CD4-positive, alpha-beta T cell (primary cell): ENCODE measurements at regions not wholly inside any gene's neighbourhood (a gene's known extent, or its start where the extent isn't known, plus 50 kb on each side); places are given as distances from the start of the nearest gene placed in this dataset.

Experiments used
- ATAC-seq: fragments of 200-7000 bp; cut with Tn5 transposase; one replicate; pipeline ENCODE4 v1.10.0; 2022; ENCODE audit warnings: mild to moderate bottlenecking; ENCODE audit not compliant: poor library complexity
- CTCF ChIA-PET: fragments of 350-600 bp; sonication (Branson Sonifier 250); formaldehyde crosslinking; loops from one replicate; lab custom pipeline; 2021; ENCODE audit warnings: antibody characterized with exemption, inconsistent platforms; lab: Charles Lee
- POLR2A ChIA-PET: fragments of 350-600 bp; sonication (Branson Sonifier 250); formaldehyde crosslinking; loops from one replicate; lab custom pipeline; 2021; ENCODE audit warnings: antibody characterized with exemption, inconsistent platforms; lab: Charles Lee
- DNase-seq, 14 experiments: peaks; one replicate each; pipeline ENCODE4 v3.0.0-alpha.2; 2013 to 2020; ENCODE audit warnings: mixed read lengths in 2 of 14
- H3K27ac ChIP-seq, 2 donors: one replicate each; pipeline versions ENCODE4 v1.5.1 to v1.7.0; 2013; ENCODE audit warnings: low read length in 2 of 2, low read depth in 1 of 2, mild to moderate bottlenecking in 1 of 2
- H3K27me3 ChIP-seq, 2 experiments: 1 replicate in 1 of 2; 2 replicates in 1 of 2; pipeline versions ENCODE4 v1.6.1 to v1.7.0; 2013; ENCODE audit warnings: low read length in 2 of 2, control low read depth in 1 of 2, mild to moderate bottlenecking in 1 of 2, moderate library complexity in 1 of 2; ENCODE audit not compliant: insufficient read depth in 2 of 2, control insufficient read depth in 1 of 2
- H3K36me3 ChIP-seq: one replicate; pipeline ENCODE4 v1.6.1; 2013; ENCODE audit warnings: low read length, control low read depth; ENCODE audit not compliant: insufficient read depth
- H3K4me1 ChIP-seq: one replicate; pipeline ENCODE4 v1.6.1; 2013; ENCODE audit warnings: low read length, control low read depth; ENCODE audit not compliant: insufficient read depth
- H3K4me3 ChIP-seq: one replicate; pipeline ENCODE4 v1.5.1; 2013; ENCODE audit warnings: mild to moderate bottlenecking, low read length, moderate library complexity
- H3K9me3 ChIP-seq, 2 experiments: 1 replicate in 1 of 2; 2 replicates in 1 of 2; pipeline versions ENCODE4 v1.6.1 to v1.7.0; 2013; ENCODE audit warnings: low read length in 2 of 2, mild to moderate bottlenecking in 2 of 2, control low read depth in 1 of 2, moderate library complexity in 1 of 2; ENCODE audit not compliant: control insufficient read depth in 1 of 2, insufficient read depth in 1 of 2
- H3K27ac Mint-ChIP-seq: one replicate; pipeline ENCODE4 v1.8.0; 2020; ENCODE audit warnings: mixed read lengths
- H3K27me3 Mint-ChIP-seq: one replicate; pipeline ENCODE4 v1.8.0; 2021; ENCODE audit warnings: mixed read lengths
- H3K36me3 Mint-ChIP-seq: one replicate; pipeline ENCODE4 v1.8.0; 2021; ENCODE audit warnings: low read depth, mixed read lengths
- H3K4me1 Mint-ChIP-seq: one replicate; pipeline ENCODE4 v1.8.0; 2021; ENCODE audit warnings: low read depth, mixed read lengths
- H3K4me3 Mint-ChIP-seq: one replicate; pipeline ENCODE4 v1.8.0; 2020; ENCODE audit warnings: mild to moderate bottlenecking, mixed read lengths
- H3K9me3 Mint-ChIP-seq: one replicate; pipeline ENCODE4 v1.8.0; 2020; ENCODE audit warnings: mixed read lengths
- intact Hi-C, 2 experiments: fragments of 100-400 bp; cut with DNase I in 1 of 2; cut with micrococcal nuclease in 1 of 2; formaldehyde crosslinking; loops; one replicate each; pipeline versions ENCODE4 v1.15.1 to v1.9.0; 2023 to 2025; cut with DNase I, micrococcal nuclease
- TF ChIP-seq, protein P1 (sequence below): fragments of 200-600 bp; IDR thresholded peaks from one replicate; pipeline ENCODE4 v1.8.0; 2022; ENCODE audit warnings: antibody characterized with exemption, mild to moderate bottlenecking

DNA sequence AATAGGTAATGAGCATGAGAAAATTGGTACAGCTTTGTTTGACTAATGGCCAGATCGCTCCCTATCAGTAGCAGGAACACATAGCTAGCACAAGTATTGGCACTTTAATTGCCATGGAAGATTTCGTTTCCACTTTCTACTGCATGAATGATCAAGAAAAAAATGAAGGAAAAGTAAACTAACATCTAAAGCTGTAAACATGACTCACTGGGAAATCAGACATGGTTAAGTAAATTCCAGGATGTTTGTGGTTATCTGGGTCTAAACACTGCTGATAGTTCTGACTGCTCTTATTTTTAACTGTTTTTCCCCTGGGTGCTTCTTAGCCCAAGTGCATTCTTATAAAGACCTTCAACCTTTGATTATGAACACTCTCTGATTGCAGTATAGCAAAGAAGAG lies 388.9 kb downstream of the NR2F1-AS1 start:
- Mint-ChIP-seq H3K36me3 (no peaks in the 10 kb centered on the region), H3K27ac (no peak overlapping the region), H3K4me1 (no peaks in the 10 kb centered on the region), H3K4me3 (no peak overlapping the region), H3K27me3 (no peaks in the 10 kb centered on the region), H3K9me3 (peaks cover 2% of the 10 kb centered on the region)
- TF ChIP-seq, protein P1, sequence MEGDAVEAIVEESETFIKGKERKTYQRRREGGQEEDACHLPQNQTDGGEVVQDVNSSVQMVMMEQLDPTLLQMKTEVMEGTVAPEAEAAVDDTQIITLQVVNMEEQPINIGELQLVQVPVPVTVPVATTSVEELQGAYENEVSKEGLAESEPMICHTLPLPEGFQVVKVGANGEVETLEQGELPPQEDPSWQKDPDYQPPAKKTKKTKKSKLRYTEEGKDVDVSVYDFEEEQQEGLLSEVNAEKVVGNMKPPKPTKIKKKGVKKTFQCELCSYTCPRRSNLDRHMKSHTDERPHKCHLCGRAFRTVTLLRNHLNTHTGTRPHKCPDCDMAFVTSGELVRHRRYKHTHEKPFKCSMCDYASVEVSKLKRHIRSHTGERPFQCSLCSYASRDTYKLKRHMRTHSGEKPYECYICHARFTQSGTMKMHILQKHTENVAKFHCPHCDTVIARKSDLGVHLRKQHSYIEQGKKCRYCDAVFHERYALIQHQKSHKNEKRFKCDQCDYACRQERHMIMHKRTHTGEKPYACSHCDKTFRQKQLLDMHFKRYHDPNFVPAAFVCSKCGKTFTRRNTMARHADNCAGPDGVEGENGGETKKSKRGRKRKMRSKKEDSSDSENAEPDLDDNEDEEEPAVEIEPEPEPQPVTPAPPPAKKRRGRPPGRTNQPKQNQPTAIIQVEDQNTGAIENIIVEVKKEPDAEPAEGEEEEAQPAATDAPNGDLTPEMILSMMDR: no peak
- POLR2A ChIA-PET: no interaction called here
- Histone ChIP-seq H3K27ac (no peak overlapping the region), H3K36me3 (no peaks in the 10 kb centered on the region), H3K4me1 (no peaks in the 10 kb centered on the region), H3K4me3 (no peak overlapping the region), H3K9me3 (no peaks in the 10 kb centered on the region), H3K27me3 (no peaks in the 10 kb centered on the region)
- no peak for DNase-seq
- no peak for ATAC-seq
- intact Hi-C loops: no loop called here
- CTCF ChIA-PET: no interaction called here

DNA sequence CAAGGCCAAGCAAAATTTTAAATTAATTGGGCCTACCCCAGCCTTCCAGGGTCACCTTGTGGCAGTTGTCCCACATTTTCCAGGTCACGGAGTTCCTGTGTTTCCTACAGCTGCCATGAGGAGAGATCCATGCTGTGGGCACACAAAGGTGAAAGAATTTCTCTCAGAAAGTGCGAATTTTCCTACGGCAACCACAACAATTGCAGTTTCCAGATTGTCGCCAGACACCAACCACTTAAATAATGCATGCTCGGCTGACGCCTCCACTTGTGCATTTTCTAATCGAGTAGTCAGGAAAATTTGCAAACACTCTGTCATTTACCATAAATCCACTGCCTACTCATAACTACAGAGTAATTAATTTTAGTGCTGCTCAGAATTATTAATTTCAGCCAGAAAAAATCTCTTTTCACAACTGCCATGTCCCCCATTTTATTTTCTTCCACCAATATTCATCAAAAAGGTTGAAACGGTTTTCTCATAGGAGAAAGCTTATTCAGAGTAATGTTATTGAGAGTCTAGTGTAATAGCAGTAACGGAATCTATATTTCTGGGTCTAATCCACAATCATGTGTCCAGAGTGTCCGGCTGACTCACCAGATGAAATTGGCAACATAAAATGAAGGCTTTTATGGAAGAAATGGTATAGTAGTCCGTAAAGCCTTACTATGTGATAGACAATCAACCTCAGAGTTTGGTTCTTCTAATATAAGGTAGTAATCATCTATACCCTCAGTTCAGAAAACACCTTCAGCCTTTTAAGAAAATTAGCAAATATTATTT lies 389.8 kb downstream of the NR2F1-AS1 start:
- H3K4me3 Mint-ChIP-seq: no peak overlapping the region
- no peaks in the 10 kb centered on the region for H3K9me3 Mint-ChIP-seq
- TF ChIP-seq, protein P1: no peak
- DNase-seq (no peak), ATAC-seq (no peak)
- ChIA-PET POLR2A (no interaction called here), CTCF (no interaction called here)
- no peak overlapping the region for H3K27ac ChIP-seq
- no peaks in the 10 kb centered on the region for H3K27me3 Mint-ChIP-seq
- H3K36me3 ChIP-seq: no peaks in the 10 kb centered on the region
- no peaks in the 10 kb centered on the region for H3K36me3 Mint-ChIP-seq
- no peaks in the 10 kb centered on the region for H3K4me1 Mint-ChIP-seq
- no peaks in the 10 kb centered on the region for H3K4me1 ChIP-seq
- no peaks in the 10 kb centered on the region for H3K9me3 ChIP-seq
- H3K4me3 ChIP-seq: no peak overlapping the region
- intact Hi-C loops: no loop called here
- H3K27me3 ChIP-seq: no peaks in the 10 kb centered on the region
- no peak overlapping the region for H3K27ac Mint-ChIP-seq

DNA sequence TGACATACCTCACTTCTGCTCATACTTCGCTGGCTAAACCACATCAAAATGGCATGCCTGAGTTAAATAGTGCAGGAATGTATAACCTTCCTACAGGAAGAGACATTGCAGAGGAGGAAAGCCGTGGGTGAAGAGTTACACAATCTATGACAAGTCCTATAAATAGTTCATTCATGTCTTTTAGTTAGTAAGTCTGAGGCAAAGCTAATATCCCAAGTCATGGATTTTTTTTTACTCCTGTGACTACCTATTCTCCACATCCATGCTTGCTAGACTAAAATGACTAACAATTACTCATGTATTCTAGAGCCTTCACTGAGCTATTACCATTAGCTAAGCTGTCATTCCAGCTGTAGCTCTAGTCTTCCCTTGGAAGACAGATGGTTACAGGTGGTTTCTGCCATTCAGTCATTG lies 391.3 kb downstream of the NR2F1-AS1 start:
- Histone ChIP-seq H3K27me3 (no peaks in the 10 kb centered on the region), H3K36me3 (no peaks in the 10 kb centered on the region), H3K9me3 (no peaks in the 10 kb centered on the region), H3K4me3 (no peak overlapping the region), H3K27ac (no peak overlapping the region), H3K4me1 (no peaks in the 10 kb centered on the region)
- Mint-ChIP-seq H3K4me3 (no peak overlapping the region), H3K36me3 (no peaks in the 10 kb centered on the region), H3K27ac (no peak overlapping the region), H3K27me3 (no peaks in the 10 kb centered on the region), H3K4me1 (no peaks in the 10 kb centered on the region), H3K9me3 (peaks cover 2% of the 10 kb centered on the region)
- DNase-seq: no peak
- intact Hi-C loops: no loop called here
- TF ChIP-seq, protein P1: no peak
- ATAC-seq: no peak
- CTCF ChIA-PET: no interaction called here
- POLR2A ChIA-PET: no interaction called here
